ENCODE measurements at regions not wholly inside any gene's neighbourhood (a gene's known extent, or its start where the extent isn't known, plus 50 kb on each side); places are given as distances from the start of the nearest gene placed in this dataset.

GRCh38 chr6:115811541-115811940 is 249.2 kb downstream of the FRK start:
- no peak overlapping the region for H3K4me3 ChIP-seq (ENCODE audit: low read length)
- no peak for DNase-seq (ENCODE audit: low read depth)
- TF ChIP-seq CTCF (conservative IDR thresholded peaks at IDR 0.05; ENCODE audit: low read length) = no peak

- H3K4me3 ChIP-seq (ENCODE audit: low read length) = no peak overlapping the region
- DNase-seq (ENCODE audit: low read depth) = no peak
Observed at GRCh38 chr6:115798229-115798628, 262.5 kb downstream of the FRK start.

GRCh38 chr6:115796829-115797228 is 263.9 kb downstream of the FRK start:
- DNase-seq (ENCODE audit: low read depth) = no peak
- no peak for TF ChIP-seq CTCF (conservative IDR thresholded peaks at IDR 0.05; ENCODE audit: low read length)
- H3K4me3 ChIP-seq (ENCODE audit: low read length) = no peak overlapping the region

More at GRCh38 chr6:115798229-115798628, 262.5 kb downstream of the FRK start:
- TF ChIP-seq CTCF (conservative IDR thresholded peaks at IDR 0.05; ENCODE audit: low read length) = no peak

GRCh38 chr6:115796061-115796460 is 264.6 kb downstream of the FRK start:
- H3K4me3 ChIP-seq (ENCODE audit: low read length) = no peak overlapping the region
- no peak for TF ChIP-seq CTCF (conservative IDR thresholded peaks at IDR 0.05; ENCODE audit: low read length)
- DNase-seq (ENCODE audit: low read depth) = no peak

DNA sequence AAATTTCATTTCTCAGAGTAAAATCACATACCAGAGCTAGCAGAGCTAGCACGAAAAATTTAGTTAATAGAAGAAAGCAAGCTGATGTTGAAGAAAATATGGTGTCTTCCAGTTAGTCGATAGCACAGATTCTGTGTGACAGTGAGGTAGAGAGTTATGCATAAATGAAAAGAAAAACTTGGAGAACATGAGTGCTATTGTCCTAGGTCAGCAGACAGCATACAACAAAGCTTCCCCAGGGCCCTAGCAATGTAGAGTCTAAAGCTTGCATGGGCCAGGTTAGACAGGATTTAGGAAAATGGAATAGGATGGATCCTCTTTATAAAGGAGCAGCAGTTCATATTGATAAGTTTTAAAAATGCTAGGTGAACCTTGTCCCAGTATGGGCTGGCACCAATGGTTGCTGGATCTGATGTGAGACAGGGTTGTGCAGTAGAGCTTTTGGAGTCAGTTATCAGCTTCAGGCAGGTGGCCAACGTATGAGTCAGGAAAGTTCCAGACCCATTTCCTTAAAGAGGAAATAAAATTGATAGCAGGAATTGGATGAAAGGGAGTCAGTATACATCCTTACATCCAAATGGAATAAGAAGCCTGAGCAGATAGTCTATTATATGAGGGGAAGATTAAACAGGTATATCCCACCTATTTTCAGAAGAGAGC is 277.2 kb downstream of the FRK start:
- no peak overlapping the region for H3K4me3 ChIP-seq (ENCODE audit: low read length)
- no peak for TF ChIP-seq CTCF (conservative IDR thresholded peaks at IDR 0.05; ENCODE audit: low read length)
- DNase-seq (ENCODE audit: low read depth) = no peak

- TF ChIP-seq CTCF (conservative IDR thresholded peaks at IDR 0.05; ENCODE audit: low read length) = no peak
- no peak for DNase-seq (ENCODE audit: low read depth)
- H3K4me3 ChIP-seq (ENCODE audit: low read length) = no peak overlapping the region
Observed at GRCh38 chr6:115782612-115783011, 278.1 kb downstream of the FRK start.

- DNase-seq (ENCODE audit: low read depth) = no peak
- no peak overlapping the region for H3K4me3 ChIP-seq (ENCODE audit: low read length)
- TF ChIP-seq CTCF (conservative IDR thresholded peaks at IDR 0.05; ENCODE audit: low read length) = no peak
Observed at GRCh38 chr6:115773741-115774140, 286.9 kb downstream of the FRK start.
